Astrocyte (in vitro differentiated cells and primary cell): ENCODE measurements at regions not wholly inside any gene's neighbourhood (a gene's known extent, or its start where the extent isn't known, plus 50 kb on each side); places are given as distances from the start of the nearest gene placed in this dataset.

Source experiments
- EZH2 ChIP-seq: IDR thresholded peaks from 2 replicates; pipeline ENCODE4 v1.6.1; 2012; ENCODE audit warnings: mild to moderate bottlenecking, low read length, inconsistent platforms; ENCODE audit not compliant: insufficient read depth
- TF ChIP-seq, protein P1 (sequence below): IDR thresholded peaks from 2 replicates; pipeline ENCODE4 v1.5.1; 2011; ENCODE audit warnings: low read depth, mild to moderate bottlenecking, inconsistent platforms, low read length, moderate library complexity; ENCODE audit not compliant: insufficient read depth

DNA sequence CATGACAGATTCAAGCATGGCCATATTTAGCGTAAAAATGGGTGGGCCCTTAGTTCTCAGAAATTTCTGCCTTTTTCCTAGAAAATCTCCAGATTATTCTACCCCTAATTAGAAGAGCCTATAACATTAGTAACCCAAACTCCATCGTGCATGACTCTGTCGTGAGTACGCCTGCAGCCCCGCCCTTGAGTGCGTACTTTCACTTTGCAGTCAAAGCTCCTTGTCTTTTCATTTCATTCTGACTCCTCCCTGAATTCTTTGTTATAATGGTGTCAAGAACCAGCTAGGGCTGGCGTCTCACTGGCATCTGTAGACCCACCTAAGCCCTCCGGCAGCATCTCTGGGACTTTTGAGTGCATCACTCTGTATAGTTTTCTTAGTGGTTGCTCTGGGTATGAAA, 61.7 kb upstream of the NOX3 start:
- TF ChIP-seq, protein P1, sequence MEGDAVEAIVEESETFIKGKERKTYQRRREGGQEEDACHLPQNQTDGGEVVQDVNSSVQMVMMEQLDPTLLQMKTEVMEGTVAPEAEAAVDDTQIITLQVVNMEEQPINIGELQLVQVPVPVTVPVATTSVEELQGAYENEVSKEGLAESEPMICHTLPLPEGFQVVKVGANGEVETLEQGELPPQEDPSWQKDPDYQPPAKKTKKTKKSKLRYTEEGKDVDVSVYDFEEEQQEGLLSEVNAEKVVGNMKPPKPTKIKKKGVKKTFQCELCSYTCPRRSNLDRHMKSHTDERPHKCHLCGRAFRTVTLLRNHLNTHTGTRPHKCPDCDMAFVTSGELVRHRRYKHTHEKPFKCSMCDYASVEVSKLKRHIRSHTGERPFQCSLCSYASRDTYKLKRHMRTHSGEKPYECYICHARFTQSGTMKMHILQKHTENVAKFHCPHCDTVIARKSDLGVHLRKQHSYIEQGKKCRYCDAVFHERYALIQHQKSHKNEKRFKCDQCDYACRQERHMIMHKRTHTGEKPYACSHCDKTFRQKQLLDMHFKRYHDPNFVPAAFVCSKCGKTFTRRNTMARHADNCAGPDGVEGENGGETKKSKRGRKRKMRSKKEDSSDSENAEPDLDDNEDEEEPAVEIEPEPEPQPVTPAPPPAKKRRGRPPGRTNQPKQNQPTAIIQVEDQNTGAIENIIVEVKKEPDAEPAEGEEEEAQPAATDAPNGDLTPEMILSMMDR: no peak
- TF ChIP-seq EZH2: no peak
